H9 (cell line): ENCODE measurements at regions not wholly inside any gene's neighbourhood (a gene's known extent, or its start where the extent isn't known, plus 50 kb on each side); places are given as distances from the start of the nearest gene placed in this dataset.
A peak's percentile ranks its signal among the peaks of the same experiment; 100 is the strongest.
"Not testable (repeated sequence)": the region's sequence is repeated elsewhere in the genome, so short reads cannot be mapped to it uniquely, and the experiment has no call there.

ENCODE experiments used
- DNase-seq: peaks from one replicate; pipeline ENCODE4 v3.0.0-alpha.2; 2017
- H2AFZ ChIP-seq: one replicate; pipeline ENCODE4 v1.6.1; 2013; ENCODE audit warnings: mild to moderate bottlenecking, low read length, control low read depth, moderate library complexity
- H2AK5ac ChIP-seq: 2 replicates; pipeline ENCODE4 v1.6.1; 2013; ENCODE audit warnings: low read length, control low read depth, mixed read lengths; ENCODE audit not compliant: insufficient read length
- H2BK120ac ChIP-seq: one replicate; pipeline ENCODE4 v1.6.1; 2013; ENCODE audit warnings: low read depth, mild to moderate bottlenecking, low read length, control low read depth, inconsistent platforms; ENCODE audit not compliant: poor library complexity, severe bottlenecking
- H2BK12ac ChIP-seq: 2 replicates; pipeline ENCODE4 v1.6.1; 2013; ENCODE audit warnings: low read length, control low read depth, mixed read lengths, low read depth; ENCODE audit not compliant: insufficient read length
- H2BK15ac ChIP-seq: 2 replicates; pipeline ENCODE4 v1.6.1; 2013; ENCODE audit warnings: low read depth, low read length, control low read depth
- H2BK20ac ChIP-seq: one replicate; pipeline ENCODE4 v1.6.1; 2013; ENCODE audit warnings: low read depth, mild to moderate bottlenecking, low read length, control low read depth, inconsistent platforms; ENCODE audit not compliant: poor library complexity, severe bottlenecking
- H2BK5ac ChIP-seq: 2 replicates; pipeline ENCODE4 v1.6.1; 2013; ENCODE audit warnings: low read length, control low read depth, mixed read lengths; ENCODE audit not compliant: insufficient read length
- H3K14ac ChIP-seq: 2 replicates; pipeline ENCODE4 v1.6.1; 2013; ENCODE audit warnings: low read length, control low read depth; ENCODE audit not compliant: insufficient read depth
- H3K18ac ChIP-seq: 2 replicates; pipeline ENCODE4 v1.6.1; 2013; ENCODE audit warnings: low read depth, mild to moderate bottlenecking, mixed read lengths, low read length, control low read depth; ENCODE audit not compliant: insufficient read length
- H3K23ac ChIP-seq: 2 replicates; pipeline ENCODE4 v1.6.1; 2013; ENCODE audit warnings: low read length, control low read depth, mixed read lengths, low read depth; ENCODE audit not compliant: insufficient read length
- H3K23me2 ChIP-seq: 2 replicates; pipeline ENCODE4 v1.6.1; 2013; ENCODE audit warnings: low read depth, mild to moderate bottlenecking, mixed read lengths, low read length, control low read depth; ENCODE audit not compliant: insufficient read length, poor library complexity, severe bottlenecking
- H3K27ac ChIP-seq: 2 replicates; pipeline ENCODE4 v1.5.1; 2013; ENCODE audit warnings: low read length, control low read depth, mixed read lengths, low read depth; ENCODE audit not compliant: insufficient read length
- H3K27me3 ChIP-seq: 2 replicates; pipeline ENCODE4 v1.6.1; 2013; ENCODE audit warnings: low read length, control low read depth, inconsistent platforms; ENCODE audit not compliant: insufficient read depth
- H3K4ac ChIP-seq: 2 replicates; pipeline ENCODE4 v1.6.1; 2013; ENCODE audit warnings: low read depth, mild to moderate bottlenecking, control low read depth, inconsistent platforms, low read length, moderate library complexity
- H3K4me1 ChIP-seq: 2 replicates; pipeline ENCODE4 v1.6.1; 2013; ENCODE audit warnings: low read length, control low read depth, inconsistent platforms; ENCODE audit not compliant: insufficient read depth
- H3K4me2 ChIP-seq: 2 replicates; pipeline ENCODE4 v1.6.1; 2013; ENCODE audit warnings: low read length, control low read depth, mixed read lengths; ENCODE audit not compliant: insufficient read length, insufficient read depth
- H3K56ac ChIP-seq: 2 replicates; pipeline ENCODE4 v1.6.1; 2013; ENCODE audit warnings: low read depth, mild to moderate bottlenecking, mixed read lengths, low read length, control low read depth; ENCODE audit not compliant: insufficient read length
- H3K79me1 ChIP-seq: 2 replicates; pipeline ENCODE4 v1.6.1; 2013; ENCODE audit warnings: low read depth, mild to moderate bottlenecking, moderate library complexity, low read length, control low read depth, inconsistent platforms; ENCODE audit not compliant: insufficient read depth, poor library complexity, severe bottlenecking
- H3K79me2 ChIP-seq: 2 replicates; pipeline ENCODE4 v1.6.1; 2013; ENCODE audit warnings: low read length, control low read depth, inconsistent platforms; ENCODE audit not compliant: insufficient read depth
- H3K9ac ChIP-seq: 2 replicates; pipeline ENCODE4 v1.6.1; 2013; ENCODE audit warnings: low read length, control low read depth, mixed read lengths; ENCODE audit not compliant: insufficient read length; ENCODE audit errors: extremely low read depth
- H3K9me3 ChIP-seq: one replicate; pipeline ENCODE4 v1.6.1; 2013; ENCODE audit warnings: low read depth, low read length, inconsistent platforms; ENCODE audit not compliant: control insufficient read depth
- H3T11ph ChIP-seq: one replicate; pipeline ENCODE4 v1.6.1; 2013; ENCODE audit warnings: mild to moderate bottlenecking, low read length, control low read depth, inconsistent platforms
- H4K20me1 ChIP-seq: one replicate; pipeline ENCODE4 v1.6.1; 2013; ENCODE audit not compliant: control insufficient read depth, insufficient read length, insufficient read depth
- H4K5ac ChIP-seq: 2 replicates; pipeline ENCODE4 v1.6.1; 2013; ENCODE audit warnings: low read depth, mild to moderate bottlenecking, mixed read lengths, low read length, control low read depth; ENCODE audit not compliant: insufficient read length
- H4K8ac ChIP-seq: replicated peaks from 2 replicates; pipeline ENCODE4 v1.6.1; 2013; ENCODE audit warnings: low read length, control low read depth, mixed read lengths, low read depth; ENCODE audit not compliant: insufficient read length
- H4K91ac ChIP-seq: 2 replicates; pipeline ENCODE4 v1.6.1; 2013; ENCODE audit warnings: low read depth, mild to moderate bottlenecking, moderate library complexity, mixed read lengths, low read length, control low read depth; ENCODE audit not compliant: insufficient read length
- H3K27ac Mint-ChIP-seq, 3 experiments: 2 replicates in 2 of 3; 3 replicates in 1 of 3; pipeline ENCODE4 v1.8.0; 2020 to 2021; ENCODE audit warnings: mixed read lengths in 3 of 3, mild to moderate bottlenecking in 1 of 3, moderate library complexity in 1 of 3
- H3K27me3 Mint-ChIP-seq: 2 replicates; pipeline ENCODE4 v1.8.0; 2021; ENCODE audit warnings: low read depth, mild to moderate bottlenecking, moderate library complexity, mixed read lengths
- H3K36me3 Mint-ChIP-seq, 3 experiments: 2 replicates in 2 of 3; 3 replicates in 1 of 3; pipeline ENCODE4 v1.8.0; 2020 to 2021; ENCODE audit warnings: low read depth in 3 of 3, mixed read lengths in 3 of 3; ENCODE audit not compliant: insufficient read depth in 1 of 3
- H3K4me1 Mint-ChIP-seq, 2 experiments: 2 replicates each; pipeline ENCODE4 v1.8.0; 2020; ENCODE audit warnings: mixed read lengths in 2 of 2
- H3K4me3 Mint-ChIP-seq, 2 experiments: 2 replicates in 1 of 2; 3 replicates in 1 of 2; pipeline ENCODE4 v1.8.0; 2020 to 2021; ENCODE audit warnings: mild to moderate bottlenecking in 2 of 2, mixed read lengths in 2 of 2, moderate library complexity in 1 of 2
- H3K9me3 Mint-ChIP-seq, 2 experiments: 2 replicates in 1 of 2; 3 replicates in 1 of 2; pipeline ENCODE4 v1.8.0; 2020; ENCODE audit warnings: mild to moderate bottlenecking in 2 of 2, mixed read lengths in 2 of 2, moderate library complexity in 1 of 2
- CTCF ChIP-seq: fragments of 200-600 bp; sonication (generic); conservative IDR thresholded peaks from 3 replicates; pipeline ENCODE4 v1.8.0; 2021; ENCODE audit warnings: antibody characterized with exemption, mild to moderate bottlenecking
- WGBS: extraction: QIAGEN DNeasy Blood & Tissue Kit; methylation state at CpG from one replicate; pipeline ENCODE4 v1.1.7; 2013; ENCODE audit warnings: missing lambda C conversion rate, low lambda C conversion rate, mixed read lengths; ENCODE audit not compliant: insufficient read length; ENCODE audit errors: extremely low coverage; 5-methylcytosine and 5-hydroxymethylcytosine counted together

GRCh38 chr20:30595698-30596097 lies 661.8 kb upstream of the DEFB115 start:
- H4K8ac ChIP-seq: no peak overlapping the region
- DNase-seq: no peak
- H3K14ac ChIP-seq: no peak overlapping the region
- Mint-ChIP-seq H3K27ac (no peak overlapping the region), H3K4me1 (no peaks in the 10 kb centered on the region), H3K9me3 (peaks cover 57 to 59% of the 10 kb centered on the region in 2 experiments), H3K36me3 (peaks cover 0 to 16% (median 9%) of the 10 kb centered on the region in 3 experiments; a peak in 4 of 7 replicates), H3K4me3 (no peak overlapping the region), H3K27me3 (peaks cover 2% of the 10 kb centered on the region; the same call in 1 of the 2 replicates)
- H3K27me3 ChIP-seq: no peaks in the 10 kb centered on the region
- no peak overlapping the region for H2BK120ac ChIP-seq
- no peaks in the 10 kb centered on the region for H3K4me1 ChIP-seq
- H2AK5ac ChIP-seq: no peak overlapping the region
- WGBS: 100% methylated on average over 1 of the region's 3 CpGs
- H3K27ac ChIP-seq: no peak overlapping the region
- H3T11ph ChIP-seq: no peak overlapping the region
- no peak overlapping the region for H2AFZ ChIP-seq
- H2BK5ac ChIP-seq: no peak overlapping the region
- H3K18ac ChIP-seq: no peak overlapping the region
- peak overlapping the region; percentile 21 for H3K56ac ChIP-seq
- H3K79me2 ChIP-seq: no peaks in the 10 kb centered on the region
- no peak overlapping the region for H4K91ac ChIP-seq
- no peak overlapping the region for H4K5ac ChIP-seq
- no peaks in the 10 kb centered on the region for H3K23me2 ChIP-seq
- H3K9ac ChIP-seq: no peak overlapping the region
- H3K4me2 ChIP-seq: no peak overlapping the region
- no peak overlapping the region for H3K4ac ChIP-seq
- no peaks in the 10 kb centered on the region for H3K79me1 ChIP-seq
- H2BK20ac ChIP-seq: no peak overlapping the region
- no peak for TF ChIP-seq CTCF
- H2BK12ac ChIP-seq: no peak overlapping the region
- no peak overlapping the region for H2BK15ac ChIP-seq
- H3K23ac ChIP-seq: no peak overlapping the region
- no peaks in the 10 kb centered on the region for H4K20me1 ChIP-seq
- H3K9me3 ChIP-seq: peaks cover 69% of the 10 kb centered on the region

- not testable (repeated sequence) for H3K9ac ChIP-seq, H3K18ac ChIP-seq, H2BK120ac ChIP-seq, H3T11ph ChIP-seq, H3K56ac ChIP-seq, H3K27me3 ChIP-seq, H2AK5ac ChIP-seq, DNase-seq, H3K4ac ChIP-seq, H3K27me3 Mint-ChIP-seq, H4K91ac ChIP-seq, H3K14ac ChIP-seq, H3K23me2 ChIP-seq, H4K20me1 ChIP-seq, H4K8ac ChIP-seq, H2BK15ac ChIP-seq, H3K4me2 ChIP-seq, H2BK5ac ChIP-seq, H3K4me1 ChIP-seq, H3K79me2 ChIP-seq, H4K5ac ChIP-seq, H3K27ac ChIP-seq, H3K4me3 Mint-ChIP-seq, H3K4me1 Mint-ChIP-seq, H3K79me1 ChIP-seq, H3K23ac ChIP-seq, H3K27ac Mint-ChIP-seq, H2AFZ ChIP-seq, H2BK12ac ChIP-seq, H2BK20ac ChIP-seq
- peaks cover 59 to 62% of the 10 kb centered on the region in 2 experiments for H3K9me3 Mint-ChIP-seq
- no CpG with 5 or more reads among the region's 2 CpGs for WGBS
- peaks cover 85% of the 10 kb centered on the region for H3K9me3 ChIP-seq
- H3K36me3 Mint-ChIP-seq: peaks cover 5 to 19% (median 14%) of the 10 kb centered on the region in 3 experiments; a peak in 6 of 7 replicates
Observed at GRCh38 chr20:30597429-30597828, 660.0 kb upstream of the DEFB115 start.
